ENCODE measurements at regions not wholly inside any gene's neighbourhood (a gene's known extent, or its start where the extent isn't known, plus 50 kb on each side); places are given as distances from the start of the nearest gene placed in this dataset.

DNA sequence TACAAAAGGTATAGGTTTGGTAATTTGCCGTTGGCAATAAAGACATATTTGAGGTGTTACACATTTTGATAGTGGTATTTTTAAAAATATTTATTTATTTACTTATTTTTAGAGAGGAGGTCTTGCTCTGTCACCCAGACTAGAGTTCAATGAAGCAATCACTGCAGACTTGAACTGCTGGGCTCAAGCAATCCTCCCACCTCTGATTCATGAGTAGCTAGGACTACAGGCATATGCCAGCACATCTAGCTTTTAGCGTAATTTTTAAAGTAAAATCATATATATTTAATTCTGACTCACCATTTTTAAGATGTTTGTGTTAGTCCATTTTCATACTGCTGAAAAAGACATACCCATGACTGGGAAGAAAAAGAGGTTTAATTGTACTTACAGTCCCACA lies 1974.3 kb downstream of the EFNA5 start:
- no peak for ATAC-seq (ENCODE audit: low read depth)
- dilution Hi-C loops (cut with HindIII; ENCODE audit: low sequenced_read_pairs, unreplicated experiment): no loop called here
- H3K79me1 ChIP-seq (ENCODE audit: low read depth in 1 of 2, low read length in 2 of 2): no peaks in the 10 kb centered on the region

More for the DNA sequence above, 1974.3 kb downstream of the EFNA5 start:
- H2AFZ ChIP-seq (replicated peaks; ENCODE audit: low read length, poor library complexity): no peak overlapping the region
- no peak overlapping the region for H2BK5ac ChIP-seq (ENCODE audit: low read depth, low read length, poor library complexity, severe bottlenecking)
- H4K5ac ChIP-seq (ENCODE audit: low read depth, low read length): no peak overlapping the region
- no peak overlapping the region for H4K91ac ChIP-seq (ENCODE audit: insufficient read depth, low read depth, low read length)
- DNase-seq: peak; percentile 6
- no peak overlapping the region for H2BK20ac ChIP-seq (ENCODE audit: low read depth, low read length)
- ChIA-PET CTCF (no interaction called here), POLR2A (ENCODE audit: unreplicated experiment) (no interaction called here)
- H3K9me1 ChIP-seq (ENCODE audit: insufficient read depth, low read length): no peaks in the 10 kb centered on the region
- H3K9me3 ChIP-seq (ENCODE audit: control insufficient read depth, insufficient read depth, low read length): peaks cover 8% of the 10 kb centered on the region; the same call in 1 of the 2 replicates
- H3K4me2 ChIP-seq (ENCODE audit: low read depth, low read length): no peak overlapping the region
- H4K20me1 ChIP-seq (ENCODE audit: insufficient read depth, low read length): no peaks in the 10 kb centered on the region
- TF ChIP-seq RCOR1 (IDR thresholded peaks at IDR 0.05; ENCODE audit: insufficient replicate concordance, low read length) (no peak), CHD1 (IDR thresholded peaks at IDR 0.05; ENCODE audit: low read depth, low read length) (no peak), MAZ (IDR thresholded peaks at IDR 0.05; ENCODE audit: borderline replicate concordance, low read depth, low read length) (no peak), ELK1 (IDR thresholded peaks at IDR 0.05; ENCODE audit: borderline replicate concordance, low read depth, low read length) (no peak)
- no peak overlapping the region for H2AK5ac ChIP-seq (ENCODE audit: low read depth, low read length)
- H3K56ac ChIP-seq (ENCODE audit: extremely low read depth, insufficient read depth, low read length): no peak overlapping the region
- no peak overlapping the region for H2BK15ac ChIP-seq (ENCODE audit: low read depth, low read length)
- WGBS, 2 experiments (ENCODE audit: extremely low coverage in 2 of 2, insufficient read length in 1 of 2): no CpG with 5 or more reads among the region's 2 CpGs
- no TSS peak for BruUV-seq (replicated peaks)
- no peak overlapping the region for H3K4me3 ChIP-seq (ENCODE audit: insufficient read depth, low read depth, low read length)
- H3K9ac ChIP-seq (ENCODE audit: low read depth, low read length): no peak overlapping the region
- H3K4ac ChIP-seq (ENCODE audit: low read depth, low read length): no peak overlapping the region
- H2AK9ac ChIP-seq (replicated peaks; ENCODE audit: low read depth, low read length, poor library complexity): no peak overlapping the region
- H2BK120ac ChIP-seq (ENCODE audit: low read depth, low read length): no peak overlapping the region
- no peaks in the 10 kb centered on the region for H3K27me3 ChIP-seq (ENCODE audit: control insufficient read depth, insufficient read depth, low read length)
- H3K18ac ChIP-seq (ENCODE audit: low read depth, low read length): no peak overlapping the region
- intact Hi-C loops (cut with micrococcal nuclease): no loop called here
- no peaks in the 10 kb centered on the region for H3K4me1 ChIP-seq (ENCODE audit: control insufficient read depth, insufficient read depth, low read length)
- no peak overlapping the region for H3K27ac ChIP-seq (ENCODE audit: insufficient read depth, low read length)
- H3K23ac ChIP-seq (ENCODE audit: low read depth, low read length): no peak overlapping the region
- H3K14ac ChIP-seq (replicated peaks; ENCODE audit: low read depth, low read length): no peak overlapping the region
- in situ Hi-C loops (cut with MboI; ENCODE audit: low sequenced_read_pairs): no loop called here
- H4K8ac ChIP-seq (ENCODE audit: low read depth in 2 of 2, low read length in 2 of 2): no peak overlapping the region
- no peaks in the 10 kb centered on the region for H3K36me3 ChIP-seq (ENCODE audit: control insufficient read depth, insufficient read depth, low read length)

Measured in IMR-90 (cell line).